Hematopoietic multipotent progenitor cell treated with erythropoietin and hydrocortisone succinate and interleukin-3 and kit ligand, for 6 days (in vitro differentiated cells): ENCODE measurements at regions not wholly inside any gene's neighbourhood (a gene's known extent, or its start where the extent isn't known, plus 50 kb on each side); places are given as distances from the start of the nearest gene placed in this dataset.
"Not testable (repeated sequence)": the region's sequence is repeated elsewhere in the genome, so short reads cannot be mapped to it uniquely, and the experiment has no call there.

Experiments
- DNase-seq: peaks from one replicate; pipeline ENCODE4 v3.0.0-alpha.2; 2015

GRCh38 chr5:2110934-2111462 lies 228.3 kb upstream of the IRX4 start:
- no peak for DNase-seq

GRCh38 chr5:2110137-2110933 lies 227.6 kb upstream of the IRX4 start:
- DNase-seq, result no peak

DNA sequence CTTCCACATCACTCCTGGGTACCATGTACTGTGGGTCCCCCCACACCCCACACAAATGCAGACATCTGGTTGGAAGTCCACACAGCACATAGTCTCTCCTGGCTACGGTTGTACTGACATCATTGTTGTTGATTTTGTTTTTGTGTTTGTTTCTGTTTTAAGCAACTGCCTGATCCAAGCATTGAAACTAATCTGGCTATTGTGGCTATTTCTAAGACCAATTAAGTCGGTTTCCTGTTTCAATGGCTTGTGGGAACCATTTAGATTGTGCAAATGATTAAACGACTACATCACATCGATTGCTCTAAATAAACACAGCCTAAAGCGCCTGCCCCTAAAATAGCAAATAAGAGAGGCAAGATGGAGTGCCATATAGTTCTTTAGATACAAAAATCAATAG lies 226.8 kb upstream of the IRX4 start:
- DNase-seq, result no peak

DNA sequence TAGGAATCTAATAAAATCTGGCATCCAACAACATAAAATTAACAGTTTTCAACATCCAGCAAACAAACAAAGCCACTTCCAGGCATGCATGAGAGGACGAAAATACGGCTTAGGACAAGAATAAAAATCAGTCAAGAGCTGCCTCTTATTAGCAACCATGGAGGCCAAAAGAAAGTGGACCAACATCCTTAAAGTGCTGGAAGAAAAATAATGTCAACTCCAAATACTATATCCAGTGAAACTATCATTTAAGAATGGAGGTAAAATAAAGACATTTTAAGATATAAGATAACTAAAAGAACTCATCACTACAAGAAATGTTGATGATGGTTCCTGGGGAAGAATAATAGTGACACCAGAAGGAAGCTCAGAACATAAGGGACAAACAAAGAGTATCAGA lies 224.0 kb upstream of the IRX4 start:
- DNase-seq, result no peak

DNA sequence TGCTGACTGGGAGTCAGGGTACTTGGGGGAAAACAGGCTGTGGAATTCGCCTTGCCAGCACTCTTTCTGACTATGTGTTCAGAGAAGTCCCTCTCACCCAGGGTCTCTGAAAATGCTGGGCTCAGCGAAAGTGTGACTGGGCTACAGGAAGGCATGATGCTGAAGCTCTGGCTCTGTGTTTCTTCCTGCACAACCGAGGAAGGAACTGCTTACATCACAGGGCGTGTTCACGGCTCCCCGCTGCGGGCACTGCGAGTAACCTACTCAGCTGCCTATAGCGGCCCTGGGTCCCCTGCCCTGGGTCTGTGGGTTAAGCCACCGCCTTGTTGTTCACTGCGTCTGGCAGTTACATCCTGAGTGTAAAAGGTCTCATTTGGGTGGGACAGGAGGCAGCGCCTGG lies 222.4 kb upstream of the IRX4 start:
- DNase-seq, result no peak

- no peak for DNase-seq
These were observed 221.2 kb upstream of the IRX4 start for GRCh38 chr5:2103940-2104339.

- no peak for DNase-seq
These were observed 220.4 kb upstream of the IRX4 start for GRCh38 chr5:2102819-2103776.

DNA sequence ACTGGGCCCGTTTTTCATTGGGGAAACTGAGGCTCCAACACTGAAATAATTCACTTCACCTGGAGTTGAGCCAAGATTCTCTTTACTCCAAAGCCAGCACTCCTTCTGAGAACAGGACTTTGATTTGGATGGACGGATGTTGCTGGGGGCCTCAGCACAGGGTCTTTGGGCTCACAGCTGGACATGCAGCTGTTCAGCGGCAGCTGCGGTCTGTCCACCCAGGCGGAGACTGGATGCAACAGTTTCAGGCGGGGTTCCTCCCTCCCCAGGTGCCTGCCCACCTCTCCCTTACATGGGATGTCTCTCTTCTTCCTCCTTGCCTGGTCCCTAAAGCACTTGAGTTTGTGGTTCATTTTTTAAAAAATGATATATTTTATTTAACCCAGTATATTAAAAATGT lies 219.0 kb upstream of the IRX4 start:
- DNase-seq, result no peak

GRCh38 chr5:2096887-2097505 lies 214.3 kb upstream of the IRX4 start:
- DNase-seq, result no peak

DNA sequence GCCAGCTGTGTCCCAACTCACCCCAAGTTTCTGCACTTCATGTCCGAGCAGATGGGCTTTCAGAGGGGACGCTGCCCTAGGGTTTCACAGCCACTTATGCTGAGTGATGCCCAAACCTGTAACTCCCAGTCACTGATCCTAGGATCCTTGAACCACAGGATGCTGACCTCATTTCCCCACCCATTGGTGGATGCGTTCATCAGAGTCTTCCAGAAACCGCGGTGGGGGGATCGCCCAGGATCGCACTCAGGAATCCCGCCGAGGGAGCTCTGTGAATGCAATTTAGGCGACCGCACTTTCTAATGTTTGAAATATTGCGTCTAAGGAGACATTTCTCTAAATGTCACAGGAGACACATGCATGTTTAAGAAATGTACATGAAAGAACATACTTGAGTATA lies 212.3 kb upstream of the IRX4 start:
- no peak for DNase-seq

- no peak for DNase-seq
These were observed 211.9 kb upstream of the IRX4 start for GRCh38 chr5:2094616-2094995.

DNA sequence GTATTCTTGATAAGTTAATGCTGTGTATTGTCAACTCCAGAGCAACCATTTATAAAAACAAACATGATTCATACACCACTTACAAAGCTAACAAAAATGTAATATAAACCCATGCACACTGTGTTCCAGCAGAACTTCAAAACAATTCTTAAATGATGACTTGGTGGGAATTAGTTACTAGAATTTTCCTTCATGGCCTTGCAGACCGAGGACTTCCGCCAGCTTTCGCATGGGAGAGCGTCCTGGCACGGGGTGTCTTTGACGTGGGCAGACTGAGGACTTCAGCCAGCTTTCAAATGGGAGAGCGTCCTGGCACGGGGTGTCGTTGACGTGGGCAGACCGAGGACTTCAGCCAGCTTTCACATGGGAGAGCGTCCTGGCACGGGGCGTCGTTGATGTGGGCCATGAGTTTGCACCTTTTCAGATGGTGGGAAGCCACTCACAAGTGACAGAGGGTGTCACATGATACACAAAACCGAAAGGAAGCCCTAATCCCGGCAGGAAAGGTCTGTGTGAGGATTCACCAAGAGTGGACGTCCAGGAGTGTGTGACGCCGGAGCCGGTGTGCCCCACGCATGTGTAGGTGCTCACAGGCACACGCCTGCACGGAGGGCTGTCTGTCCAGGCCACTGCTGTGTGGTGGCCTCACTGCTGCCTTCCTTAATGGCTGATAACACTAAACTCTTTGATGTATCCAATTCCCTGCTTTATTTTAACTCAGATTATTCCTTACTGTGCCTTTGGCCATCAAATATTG lies 211.3 kb upstream of the IRX4 start:
- DNase-seq, result no peak

DNA sequence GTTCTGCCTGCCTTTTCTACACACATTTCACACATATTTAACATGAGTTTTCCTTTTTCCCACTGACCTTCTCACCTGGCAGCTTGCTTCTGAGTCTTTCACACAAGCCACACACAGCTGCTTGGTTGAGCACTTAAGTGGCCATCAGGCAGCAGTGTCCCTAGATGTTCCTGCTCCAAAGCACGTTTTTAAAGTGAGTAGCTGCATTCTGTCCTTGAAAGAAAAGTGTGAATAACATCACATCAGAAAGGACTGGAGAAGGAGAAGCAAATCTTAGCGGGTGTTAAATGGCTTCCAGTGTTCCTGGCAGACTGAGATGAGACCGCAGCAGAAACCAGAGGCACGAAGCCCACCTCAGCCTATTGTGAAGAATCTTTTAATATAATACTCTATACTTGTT lies 209.2 kb upstream of the IRX4 start:
- DNase-seq, result no peak

DNA sequence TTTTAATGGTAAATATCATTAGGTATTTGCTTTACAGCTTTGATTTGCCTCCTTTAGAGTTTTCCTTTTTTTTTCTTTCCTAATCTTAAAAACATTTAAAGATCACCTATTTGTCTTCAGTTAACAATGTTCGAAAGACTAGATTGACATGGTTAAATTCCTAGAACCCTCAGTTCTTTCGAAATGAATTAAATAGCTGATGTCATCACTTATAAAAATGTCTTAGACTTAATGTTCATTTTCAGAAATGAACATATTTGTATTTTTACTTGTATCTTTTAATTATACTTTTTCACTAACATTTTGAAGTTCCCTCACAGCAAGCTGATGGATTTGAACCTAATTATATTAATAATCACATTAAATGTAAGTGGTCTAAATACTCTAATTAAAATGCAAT lies 205.3 kb upstream of the IRX4 start:
- no peak for DNase-seq

DNA sequence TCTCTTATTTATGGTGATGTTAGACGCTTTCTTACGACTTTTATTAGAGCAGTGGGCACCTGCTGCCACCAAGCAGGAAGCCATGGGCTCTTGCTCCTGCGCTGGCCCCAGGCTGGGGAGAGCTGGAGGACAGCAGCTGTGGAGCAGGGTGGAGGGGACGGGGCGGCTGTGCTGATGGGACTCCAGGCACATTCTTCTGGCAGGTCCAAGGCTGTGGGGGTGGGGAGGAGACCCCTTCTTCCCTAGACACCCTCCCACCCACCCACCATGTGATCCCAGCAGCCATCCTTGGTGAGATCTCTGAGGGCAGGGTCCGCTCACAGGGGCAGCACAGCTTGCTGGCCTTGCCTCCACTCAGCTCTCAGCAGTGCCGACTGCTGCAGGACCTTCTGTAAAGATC lies 192.6 kb upstream of the IRX4 start:
- no peak for DNase-seq

- no peak for DNase-seq
These were observed 188.8 kb upstream of the IRX4 start for GRCh38 chr5:2071562-2071961.

- DNase-seq, result peak; percentile 13
These were observed 188.1 kb upstream of the IRX4 start for GRCh38 chr5:2070787-2071186.

DNA sequence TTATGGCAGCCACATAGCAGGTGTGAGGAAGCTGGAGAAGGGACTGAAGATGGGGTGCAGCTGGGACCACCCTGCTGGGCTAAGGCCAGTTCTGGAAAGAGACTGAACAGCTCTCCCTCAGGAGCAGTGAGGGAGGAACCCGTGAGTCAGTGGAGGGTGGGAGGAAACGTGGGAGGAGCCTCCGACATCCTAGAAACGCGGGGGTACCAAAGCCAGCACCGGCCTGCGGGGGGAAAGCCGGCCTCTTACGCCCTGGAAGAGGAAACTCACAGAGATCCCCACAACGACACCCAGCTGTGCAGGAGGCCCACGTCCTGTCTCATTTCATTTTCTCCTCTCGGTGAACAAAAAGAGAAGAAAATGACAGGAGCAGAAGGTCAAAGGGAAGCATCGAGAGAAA lies 185.8 kb upstream of the IRX4 start:
- DNase-seq, result no peak

GRCh38 chr5:2066373-2066772 lies 183.6 kb upstream of the IRX4 start:
- DNase-seq, result no peak

- not testable (repeated sequence) for DNase-seq
These were observed 180.7 kb upstream of the IRX4 start for GRCh38 chr5:2063380-2063779.

DNA sequence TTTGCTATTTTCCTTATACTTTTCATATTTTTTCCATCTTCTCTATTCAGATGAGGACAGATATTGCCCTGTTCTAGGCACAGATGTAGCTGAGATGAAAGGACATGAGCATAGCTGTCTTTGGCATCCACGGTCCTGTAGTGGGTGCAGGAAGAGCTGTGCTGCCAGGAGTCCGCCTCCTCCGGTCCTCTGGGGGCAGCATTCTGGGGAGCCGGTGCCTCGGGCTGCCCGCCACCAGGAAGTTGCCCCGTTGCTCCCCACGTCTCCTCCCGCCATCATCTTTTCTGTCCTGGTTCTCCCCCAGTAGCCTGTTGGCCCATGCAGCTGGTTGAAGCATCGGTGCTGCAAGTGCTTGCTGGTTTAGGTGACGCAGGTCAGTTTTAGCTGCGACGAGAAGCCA lies 170.0 kb upstream of the IRX4 start:
- no peak for DNase-seq

- no peak for DNase-seq
These were observed 167.2 kb upstream of the IRX4 start for GRCh38 chr5:2049876-2050275.

- DNase-seq, result no peak
These were observed 165.9 kb upstream of the IRX4 start for GRCh38 chr5:2048664-2049063.
